ENCODE measurements at regions not wholly inside any gene's neighbourhood (a gene's known extent, or its start where the extent isn't known, plus 50 kb on each side); places are given as distances from the start of the nearest gene placed in this dataset.

- no peak for DNase-seq (ENCODE audit: extremely low spot score)
- TF ChIP-seq PKNOX1 (IDR thresholded peaks at IDR 0.05) (no peak), CTBP1 (IDR thresholded peaks at IDR 0.05; ENCODE audit: borderline replicate concordance) (no peak)
- CTCF ChIA-PET: no interaction called here
- POLR2A ChIA-PET: no interaction called here
These were observed 401.3 kb upstream of the DAB2 start for GRCh38 chr5:39826051-39826450.

- TF ChIP-seq SUZ12 (IDR thresholded peaks at IDR 0.05): no peak
- TF ChIP-seq CTBP1 (IDR thresholded peaks at IDR 0.05; ENCODE audit: borderline replicate concordance): no peak
- TF ChIP-seq NFRKB (IDR thresholded peaks at IDR 0.05): no peak
- no peak for TF ChIP-seq FOXM1 (IDR thresholded peaks at IDR 0.05; ENCODE audit: borderline replicate concordance)
- no peak for TF ChIP-seq ARNT (IDR thresholded peaks at IDR 0.05)
- TF ChIP-seq PKNOX1 (IDR thresholded peaks at IDR 0.05): no peak
- TF ChIP-seq ELF4 (IDR thresholded peaks at IDR 0.05): no peak
- no peak for TF ChIP-seq SP1 (IDR thresholded peaks at IDR 0.05)
- TF ChIP-seq L3MBTL2 (conservative IDR thresholded peaks at IDR 0.05): no peak
- no peak for TF ChIP-seq HDGF (IDR thresholded peaks at IDR 0.05; ENCODE audit: borderline replicate concordance)
- no peak for TF ChIP-seq FOXA1 (IDR thresholded peaks at IDR 0.05)
- no peak for TF ChIP-seq LEF1 (IDR thresholded peaks at IDR 0.05; ENCODE audit: borderline replicate concordance)
- TF ChIP-seq TARDBP (IDR thresholded peaks at IDR 0.05): no peak
- no peak for TF ChIP-seq BHLHE40 (IDR thresholded peaks at IDR 0.05; ENCODE audit: borderline replicate concordance)
- no peak for TF ChIP-seq ZNF384 (IDR thresholded peaks at IDR 0.05)
- no peak for TF ChIP-seq FOXK2 (IDR thresholded peaks at IDR 0.05)
- DNase-seq (ENCODE audit: extremely low spot score): no peak
- ChIA-PET CTCF (no interaction called here), POLR2A (no interaction called here)
These were observed 400.5 kb upstream of the DAB2 start for GRCh38 chr5:39825301-39825700.

- ChIA-PET POLR2A (no interaction called here), CTCF (no interaction called here)
- TF ChIP-seq BHLHE40 (IDR thresholded peaks at IDR 0.05; ENCODE audit: borderline replicate concordance): no peak
- no peak for TF ChIP-seq HDGF (IDR thresholded peaks at IDR 0.05; ENCODE audit: borderline replicate concordance)
- DNase-seq (ENCODE audit: extremely low spot score): no peak
These were observed 397.2 kb upstream of the DAB2 start for GRCh38 chr5:39822020-39822419.

GRCh38 chr5:39816866-39817265 is 392.1 kb upstream of the DAB2 start:
- ChIA-PET CTCF (no interaction called here), POLR2A (no interaction called here)

GRCh38 chr5:39816156-39816845 is 391.5 kb upstream of the DAB2 start:
- ChIA-PET CTCF (no interaction called here), POLR2A (no interaction called here)
- TF ChIP-seq L3MBTL2 (conservative IDR thresholded peaks at IDR 0.05) (no peak), TARDBP (IDR thresholded peaks at IDR 0.05) (no peak)

More at GRCh38 chr5:39816866-39817265, 392.1 kb upstream of the DAB2 start:
- DNase-seq (ENCODE audit: extremely low spot score): no peak
- TF ChIP-seq NFRKB (IDR thresholded peaks at IDR 0.05) (no peak), L3MBTL2 (conservative IDR thresholded peaks at IDR 0.05) (no peak), ELF4 (IDR thresholded peaks at IDR 0.05) (no peak)

GRCh38 chr5:39815711-39816110 is 390.9 kb upstream of the DAB2 start:
- POLR2A ChIA-PET: no interaction called here
- TF ChIP-seq FOXK2 (IDR thresholded peaks at IDR 0.05): no peak
- TF ChIP-seq FOXA1 (IDR thresholded peaks at IDR 0.05): no peak
- no peak for TF ChIP-seq TARDBP (IDR thresholded peaks at IDR 0.05)
- no peak for TF ChIP-seq FOXM1 (IDR thresholded peaks at IDR 0.05; ENCODE audit: borderline replicate concordance)
- no peak for TF ChIP-seq ARNT (IDR thresholded peaks at IDR 0.05)
- no peak for TF ChIP-seq HDGF (IDR thresholded peaks at IDR 0.05; ENCODE audit: borderline replicate concordance)
- no peak for TF ChIP-seq SP1 (IDR thresholded peaks at IDR 0.05)
- no peak for TF ChIP-seq NFRKB (IDR thresholded peaks at IDR 0.05)
- TF ChIP-seq SUZ12 (IDR thresholded peaks at IDR 0.05): no peak
- TF ChIP-seq CTBP1 (IDR thresholded peaks at IDR 0.05; ENCODE audit: borderline replicate concordance): no peak
- TF ChIP-seq BHLHE40 (IDR thresholded peaks at IDR 0.05; ENCODE audit: borderline replicate concordance): no peak
- no peak for TF ChIP-seq L3MBTL2 (conservative IDR thresholded peaks at IDR 0.05)
- no peak for TF ChIP-seq ZNF384 (IDR thresholded peaks at IDR 0.05)
- TF ChIP-seq PKNOX1 (IDR thresholded peaks at IDR 0.05): no peak
- TF ChIP-seq LEF1 (IDR thresholded peaks at IDR 0.05; ENCODE audit: borderline replicate concordance): no peak
- TF ChIP-seq ELF4 (IDR thresholded peaks at IDR 0.05): no peak
- DNase-seq (ENCODE audit: extremely low spot score): no peak
- CTCF ChIA-PET: no interaction called here

More at GRCh38 chr5:39816156-39816845, 391.5 kb upstream of the DAB2 start:
- no peak for DNase-seq (ENCODE audit: extremely low spot score)

- DNase-seq (ENCODE audit: extremely low spot score): no peak
- CTCF ChIA-PET: no interaction called here
- TF ChIP-seq TARDBP (IDR thresholded peaks at IDR 0.05) (no peak), FOXM1 (IDR thresholded peaks at IDR 0.05; ENCODE audit: borderline replicate concordance) (no peak), ELF4 (IDR thresholded peaks at IDR 0.05) (no peak), CTBP1 (IDR thresholded peaks at IDR 0.05; ENCODE audit: borderline replicate concordance) (no peak), ARNT (IDR thresholded peaks at IDR 0.05) (no peak), PKNOX1 (IDR thresholded peaks at IDR 0.05) (no peak), HDGF (IDR thresholded peaks at IDR 0.05; ENCODE audit: borderline replicate concordance) (no peak), L3MBTL2 (conservative IDR thresholded peaks at IDR 0.05) (no peak), ZNF384 (IDR thresholded peaks at IDR 0.05) (no peak), FOXK2 (IDR thresholded peaks at IDR 0.05) (no peak), LEF1 (IDR thresholded peaks at IDR 0.05; ENCODE audit: borderline replicate concordance) (no peak), SP1 (IDR thresholded peaks at IDR 0.05) (no peak), NFRKB (IDR thresholded peaks at IDR 0.05) (no peak), SUZ12 (IDR thresholded peaks at IDR 0.05) (no peak), FOXA1 (IDR thresholded peaks at IDR 0.05) (no peak), BHLHE40 (IDR thresholded peaks at IDR 0.05; ENCODE audit: borderline replicate concordance) (no peak)
- POLR2A ChIA-PET: no interaction called here
These were observed 386.6 kb upstream of the DAB2 start for GRCh38 chr5:39811381-39811780.
